ENCODE measurements at regions not wholly inside any gene's neighbourhood (a gene's known extent, or its start where the extent isn't known, plus 50 kb on each side); places are given as distances from the start of the nearest gene placed in this dataset.

DNA sequence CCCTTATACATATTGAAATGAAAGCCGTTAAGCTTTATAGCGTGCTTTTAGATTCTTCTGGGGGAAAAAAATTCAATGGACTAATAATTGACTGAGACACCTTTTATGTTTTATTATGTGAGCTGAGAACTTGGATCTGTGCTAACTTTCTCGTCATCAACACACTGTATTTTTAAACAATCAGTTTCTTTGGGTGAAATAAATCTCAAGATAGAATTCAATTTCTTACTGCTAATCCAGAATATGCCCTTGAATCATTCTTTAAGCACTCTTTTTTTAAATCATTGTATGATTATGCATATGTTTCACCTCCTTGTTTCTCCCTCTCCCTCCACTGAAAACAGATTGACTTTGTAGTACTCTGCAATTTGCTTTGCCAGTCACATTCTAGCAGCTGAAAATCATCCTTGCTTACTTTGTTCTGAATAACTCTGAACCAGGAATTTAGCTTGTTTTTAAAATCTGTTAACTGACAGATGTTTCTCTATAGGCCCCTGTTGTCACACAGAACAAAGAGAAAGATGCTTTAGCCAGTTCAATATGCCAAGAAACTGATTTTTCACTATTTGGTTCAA, 81.5 kb downstream of the SLIT2 start:
- no peaks in the 10 kb centered on the region for H3K4me1 Mint-ChIP-seq (ENCODE audit: low read depth)
- H3K27me3 Mint-ChIP-seq (ENCODE audit: low read depth): no peaks in the 10 kb centered on the region
- no peaks in the 10 kb centered on the region for H3K9me3 Mint-ChIP-seq
- no peak overlapping the region for H3K4me3 Mint-ChIP-seq
- no peak for ATAC-seq (replicated peaks in 1 of 2)
- H3K27ac Mint-ChIP-seq: no peak overlapping the region
- no peak for DNase-seq
- H3K36me3 Mint-ChIP-seq (ENCODE audit: insufficient read depth in 2 of 2): no peaks in the 10 kb centered on the region

DNA sequence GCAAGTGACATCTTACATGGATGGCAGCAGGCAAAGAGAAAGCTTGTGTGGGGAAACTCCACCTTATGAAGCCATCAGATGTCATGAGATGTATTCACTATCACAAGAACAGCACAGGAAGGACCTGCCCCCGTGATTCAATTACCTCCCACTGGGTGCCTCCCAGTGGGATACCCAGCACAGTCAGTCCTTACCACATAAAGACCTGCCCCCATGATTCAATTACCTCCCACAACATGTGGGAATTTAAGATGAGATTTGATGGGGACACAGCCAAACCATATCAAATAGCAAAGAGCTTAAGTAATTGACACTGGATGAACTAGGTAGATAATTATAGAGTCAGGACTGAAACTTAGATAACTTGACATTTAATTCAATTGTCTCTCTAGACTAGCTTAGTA, 85.6 kb downstream of the SLIT2 start:
- H3K4me1 Mint-ChIP-seq (ENCODE audit: low read depth): no peaks in the 10 kb centered on the region
- H3K27ac Mint-ChIP-seq: no peak overlapping the region
- H3K36me3 Mint-ChIP-seq (ENCODE audit: insufficient read depth in 2 of 2): no peaks in the 10 kb centered on the region
- H3K4me3 Mint-ChIP-seq: no peak overlapping the region
- no peaks in the 10 kb centered on the region for H3K9me3 Mint-ChIP-seq
- no peak for ATAC-seq (replicated peaks in 1 of 2)
- DNase-seq: no peak
- H3K27me3 Mint-ChIP-seq (ENCODE audit: low read depth): no peaks in the 10 kb centered on the region

DNA sequence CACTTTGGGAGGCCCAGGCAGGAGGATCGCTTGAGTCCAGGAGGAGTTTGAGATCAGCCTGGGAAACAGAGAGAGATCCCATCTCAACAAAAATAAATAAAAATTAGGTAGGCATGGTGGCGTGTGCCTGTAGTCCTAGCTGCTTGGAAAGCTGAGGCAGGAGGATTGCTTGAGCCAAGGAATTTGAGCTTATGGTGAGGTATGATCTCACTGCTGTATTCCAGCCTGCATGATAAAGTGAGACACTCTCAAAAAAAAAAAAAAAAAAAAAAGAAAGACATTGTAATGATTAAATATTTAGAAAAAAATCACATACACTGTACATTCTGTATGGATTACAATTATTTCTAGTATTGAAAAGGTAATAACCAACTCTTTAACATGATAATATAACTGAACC, 87.1 kb downstream of the SLIT2 start:
- ATAC-seq (replicated peaks in 1 of 2) (no peak), DNase-seq (no peak)
- H3K36me3 Mint-ChIP-seq (ENCODE audit: insufficient read depth in 2 of 2): no peaks in the 10 kb centered on the region
- no peaks in the 10 kb centered on the region for H3K27me3 Mint-ChIP-seq (ENCODE audit: low read depth)
- H3K27ac Mint-ChIP-seq: no peak overlapping the region
- no peaks in the 10 kb centered on the region for H3K4me1 Mint-ChIP-seq (ENCODE audit: low read depth)
- H3K4me3 Mint-ChIP-seq: no peak overlapping the region
- H3K9me3 Mint-ChIP-seq: peaks cover 0 to 5% of the 10 kb centered on the region in 2 donors

DNA sequence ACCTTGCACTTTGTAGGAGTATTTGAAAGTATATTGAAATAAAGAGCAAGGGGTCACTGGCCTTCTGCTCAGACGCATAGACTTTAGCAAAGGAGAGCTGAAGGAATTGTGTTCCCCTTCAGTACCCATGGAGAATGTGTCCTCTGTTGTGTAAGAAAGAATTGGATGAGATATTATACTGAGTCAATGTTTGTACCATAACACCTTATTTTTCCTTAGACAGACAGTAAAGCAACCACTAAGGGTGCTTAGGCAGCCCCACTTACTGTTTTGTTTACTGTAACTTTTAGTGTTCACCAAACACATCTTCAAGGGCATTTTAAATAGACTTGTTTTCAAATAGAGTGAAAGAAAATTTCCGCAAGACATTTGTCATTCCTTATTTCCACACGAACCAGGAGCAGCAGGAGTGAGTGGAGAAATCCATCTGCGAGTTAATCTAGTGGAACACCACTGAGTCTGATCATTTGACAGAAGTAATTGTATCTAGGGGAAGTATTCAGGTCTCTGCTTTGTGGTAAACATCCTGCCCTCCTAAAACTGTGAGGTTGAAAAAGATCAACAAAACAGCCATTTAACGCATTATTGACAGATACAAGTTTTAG, 89.5 kb downstream of the SLIT2 start:
- no peaks in the 10 kb centered on the region for H3K27me3 Mint-ChIP-seq (ENCODE audit: low read depth)
- no peak for ATAC-seq (replicated peaks in 1 of 2)
- no peak overlapping the region for H3K27ac Mint-ChIP-seq
- H3K4me1 Mint-ChIP-seq (ENCODE audit: low read depth): no peaks in the 10 kb centered on the region
- no peak overlapping the region for H3K4me3 Mint-ChIP-seq
- no peaks in the 10 kb centered on the region for H3K36me3 Mint-ChIP-seq (ENCODE audit: insufficient read depth in 2 of 2)
- H3K9me3 Mint-ChIP-seq: peaks cover 0 to 5% of the 10 kb centered on the region in 2 donors
- DNase-seq: no peak

DNA sequence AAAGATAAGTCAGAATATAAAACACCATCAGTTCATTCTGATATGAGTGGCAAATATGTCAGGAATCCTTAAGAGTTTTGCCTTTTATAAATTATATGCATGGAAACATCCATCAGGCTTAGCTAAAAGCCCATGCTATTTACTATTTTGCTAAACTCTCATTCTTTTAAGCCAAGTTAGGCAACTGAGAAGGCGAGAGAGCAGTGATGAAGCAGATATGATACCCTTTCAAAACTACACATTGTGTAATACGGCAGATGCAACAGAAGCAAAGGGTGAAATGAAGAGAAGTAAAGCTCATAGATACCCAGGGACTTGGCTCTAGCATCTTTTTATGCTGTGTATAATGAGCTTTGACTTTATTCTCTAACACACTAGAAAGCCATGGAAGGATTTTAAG, 95.8 kb downstream of the SLIT2 start:
- no peaks in the 10 kb centered on the region for H3K36me3 Mint-ChIP-seq (ENCODE audit: insufficient read depth in 2 of 2)
- H3K27me3 Mint-ChIP-seq (ENCODE audit: low read depth): no peaks in the 10 kb centered on the region
- peaks cover 2 to 5% of the 10 kb centered on the region in 2 donors for H3K9me3 Mint-ChIP-seq
- DNase-seq: no peak
- no peaks in the 10 kb centered on the region for H3K4me1 Mint-ChIP-seq (ENCODE audit: low read depth)
- no peak overlapping the region for H3K27ac Mint-ChIP-seq
- no peak for ATAC-seq (replicated peaks in 1 of 2)
- no peak overlapping the region for H3K4me3 Mint-ChIP-seq

DNA sequence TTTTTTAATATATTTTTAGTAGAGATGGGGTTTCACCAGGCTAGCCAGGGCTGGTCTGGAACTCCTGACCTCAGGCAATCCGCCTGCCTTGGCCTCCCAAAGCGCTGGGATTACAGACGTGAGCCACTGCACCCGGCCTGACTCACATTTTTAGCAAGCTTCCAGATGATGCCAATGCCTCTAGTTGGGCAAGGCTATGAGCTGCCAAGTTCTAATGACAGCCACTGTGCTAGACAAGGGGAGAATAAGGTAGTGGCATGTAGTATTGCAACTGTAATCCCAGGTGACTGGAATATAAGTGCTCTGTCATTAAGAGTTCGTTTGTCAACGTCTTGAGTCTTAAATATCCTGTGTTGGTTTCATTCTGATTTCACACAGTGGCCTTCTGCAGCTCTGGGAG, 96.7 kb downstream of the SLIT2 start:
- Mint-ChIP-seq H3K36me3 (ENCODE audit: insufficient read depth in 2 of 2) (no peaks in the 10 kb centered on the region), H3K9me3 (peaks cover 0 to 2% of the 10 kb centered on the region in 2 donors)

DNA sequence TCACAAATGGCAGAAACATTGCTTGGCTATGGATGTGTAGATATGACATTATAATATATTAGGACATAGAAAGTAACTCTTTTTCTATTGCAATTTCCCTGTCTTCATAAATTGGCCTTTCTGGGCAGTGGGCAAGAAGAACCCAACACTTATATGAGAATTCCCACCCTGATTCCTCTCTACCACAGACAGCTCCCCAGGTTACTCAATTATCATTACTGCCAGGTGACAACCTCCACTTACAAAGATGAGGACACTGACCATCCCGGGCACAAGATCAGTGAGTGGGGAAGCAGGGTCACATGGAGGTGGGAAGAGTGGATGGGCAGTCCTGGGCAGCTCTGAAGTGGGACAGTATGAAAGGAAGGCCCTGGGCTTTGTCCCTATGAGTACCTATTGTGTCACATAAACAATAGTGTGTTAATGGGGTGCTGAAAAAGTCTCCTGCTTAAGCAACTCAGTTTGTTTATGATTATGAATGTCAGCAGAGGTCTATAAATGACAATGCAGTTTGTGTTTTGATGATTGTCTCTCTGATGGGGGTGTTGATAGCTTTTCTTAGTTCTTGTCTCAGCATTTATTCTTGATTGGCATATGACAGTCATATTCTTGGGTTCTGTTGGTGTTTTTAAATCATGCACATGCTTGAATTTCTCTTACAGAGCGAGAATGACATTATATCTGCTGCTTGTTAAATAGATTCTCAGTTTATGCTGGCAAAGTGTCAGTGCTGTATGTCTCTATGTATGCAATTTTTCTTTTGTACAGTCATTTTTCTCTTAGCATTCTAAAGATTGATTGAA, 99.9 kb downstream of the SLIT2 start:
- Mint-ChIP-seq H3K27ac (no peak overlapping the region), H3K27me3 (ENCODE audit: low read depth) (no peaks in the 10 kb centered on the region), H3K9me3 (peaks cover 0 to 2% of the 10 kb centered on the region in 2 donors), H3K4me3 (no peak overlapping the region), H3K4me1 (ENCODE audit: low read depth) (no peaks in the 10 kb centered on the region), H3K36me3 (ENCODE audit: insufficient read depth in 2 of 2) (no peaks in the 10 kb centered on the region)
- DNase-seq: no peak
- no peak for ATAC-seq (replicated peaks in 1 of 2)

More for the DNA sequence above, 96.7 kb downstream of the SLIT2 start:
- Mint-ChIP-seq H3K4me3 (no peak overlapping the region), H3K4me1 (ENCODE audit: low read depth) (no peaks in the 10 kb centered on the region), H3K27ac (no peak overlapping the region), H3K27me3 (ENCODE audit: low read depth) (no peaks in the 10 kb centered on the region)
- ATAC-seq (replicated peaks in 1 of 2) (no peak), DNase-seq (no peak)

DNA sequence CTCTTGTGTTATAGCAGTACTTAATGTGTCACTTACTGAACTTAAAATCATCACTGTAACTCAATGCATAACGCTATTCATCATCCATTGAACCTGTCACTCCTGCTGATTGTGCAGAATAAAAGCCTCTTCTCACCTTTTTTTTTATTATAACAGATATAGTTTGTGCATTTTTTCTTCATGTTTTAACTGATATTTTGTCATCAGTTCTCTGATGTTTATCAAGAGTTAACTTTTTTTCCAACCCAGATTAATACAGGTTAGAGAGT, 100.4 kb downstream of the SLIT2 start:
- Mint-ChIP-seq H3K27ac (no peak overlapping the region), H3K4me3 (no peak overlapping the region), H3K36me3 (ENCODE audit: insufficient read depth in 2 of 2) (no peaks in the 10 kb centered on the region), H3K9me3 (peaks cover 0 to 2% of the 10 kb centered on the region in 2 donors), H3K27me3 (ENCODE audit: low read depth) (no peaks in the 10 kb centered on the region), H3K4me1 (ENCODE audit: low read depth) (no peaks in the 10 kb centered on the region)
- DNase-seq (no peak), ATAC-seq (replicated peaks in 1 of 2) (no peak)

DNA sequence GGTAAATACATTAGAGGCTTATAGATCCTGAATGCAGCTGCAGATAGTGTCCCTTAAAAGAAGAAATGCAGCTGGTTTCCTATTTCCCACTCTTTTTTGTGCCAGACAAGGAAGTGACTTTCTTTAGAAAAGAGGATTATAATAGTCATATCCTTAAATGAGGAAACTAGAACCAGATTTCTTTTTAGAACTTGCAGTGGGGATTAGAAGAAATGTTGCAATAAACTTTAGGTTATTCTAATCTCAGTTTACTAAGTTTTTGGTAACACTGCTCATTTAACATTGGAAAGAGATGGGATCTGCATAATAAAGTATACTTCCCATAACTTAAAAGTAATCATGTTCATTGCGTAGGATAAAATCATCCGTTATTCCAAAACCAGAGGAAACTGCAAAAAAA, 101.9 kb downstream of the SLIT2 start:
- Mint-ChIP-seq H3K27ac (no peak overlapping the region), H3K9me3 (peaks cover 0 to 2% of the 10 kb centered on the region in 2 donors), H3K27me3 (ENCODE audit: low read depth) (no peaks in the 10 kb centered on the region), H3K4me1 (ENCODE audit: low read depth) (no peaks in the 10 kb centered on the region), H3K36me3 (ENCODE audit: insufficient read depth in 2 of 2) (no peaks in the 10 kb centered on the region), H3K4me3 (no peak overlapping the region)
- ATAC-seq (replicated peaks in 1 of 2) (no peak), DNase-seq (no peak)

DNA sequence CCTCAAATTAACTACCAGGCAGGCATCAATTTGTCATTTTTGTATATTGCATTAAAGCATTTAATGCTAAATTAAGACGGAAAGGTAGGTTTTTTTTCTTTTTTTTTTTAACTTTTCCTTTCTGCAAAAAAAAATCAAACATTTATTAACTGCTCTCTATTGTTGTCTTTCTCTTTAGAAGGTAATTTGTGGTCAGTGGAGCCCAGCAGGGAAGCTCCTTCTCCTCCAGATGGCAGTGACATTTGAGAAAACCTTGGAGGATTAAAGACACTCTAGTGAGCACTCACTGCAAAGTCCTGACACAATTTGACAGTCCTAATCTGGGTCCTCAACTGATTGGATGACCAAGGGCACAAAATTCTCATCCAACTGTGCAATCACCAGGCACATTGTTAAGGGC, 102.4 kb downstream of the SLIT2 start:
- DNase-seq (no peak), ATAC-seq (replicated peaks in 1 of 2) (no peak)
- Mint-ChIP-seq H3K36me3 (ENCODE audit: insufficient read depth in 2 of 2) (no peaks in the 10 kb centered on the region), H3K27ac (no peak overlapping the region), H3K4me3 (no peak overlapping the region), H3K9me3 (no peaks in the 10 kb centered on the region), H3K27me3 (ENCODE audit: low read depth) (no peaks in the 10 kb centered on the region), H3K4me1 (ENCODE audit: low read depth) (no peaks in the 10 kb centered on the region)

DNA sequence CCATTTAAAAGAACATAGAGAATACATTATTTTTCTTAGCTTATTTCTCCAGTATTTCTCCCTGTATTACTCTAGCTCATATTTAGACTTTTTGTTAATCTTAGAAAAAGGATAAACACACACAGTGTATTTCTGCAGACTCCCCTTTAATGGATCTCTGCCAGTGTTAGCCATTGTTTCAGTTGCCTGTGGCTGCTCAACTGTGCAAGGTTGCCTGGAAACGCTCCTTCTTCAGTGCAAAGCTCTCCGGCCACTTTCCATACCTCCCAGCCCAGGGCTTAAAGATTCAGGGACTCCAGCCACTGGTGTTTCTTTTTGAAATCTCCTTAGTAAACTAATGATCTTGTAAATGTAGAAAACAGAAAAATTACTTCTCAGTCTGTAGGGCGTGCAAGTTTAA, 104.9 kb downstream of the SLIT2 start:
- Mint-ChIP-seq H3K9me3 (peaks cover 0 to 5% of the 10 kb centered on the region in 2 donors), H3K27ac (no peak overlapping the region), H3K4me3 (no peak overlapping the region), H3K4me1 (ENCODE audit: low read depth) (no peaks in the 10 kb centered on the region), H3K27me3 (ENCODE audit: low read depth) (no peaks in the 10 kb centered on the region), H3K36me3 (ENCODE audit: insufficient read depth in 2 of 2) (no peaks in the 10 kb centered on the region)
- DNase-seq (no peak), ATAC-seq (replicated peaks in 1 of 2) (no peak)

DNA sequence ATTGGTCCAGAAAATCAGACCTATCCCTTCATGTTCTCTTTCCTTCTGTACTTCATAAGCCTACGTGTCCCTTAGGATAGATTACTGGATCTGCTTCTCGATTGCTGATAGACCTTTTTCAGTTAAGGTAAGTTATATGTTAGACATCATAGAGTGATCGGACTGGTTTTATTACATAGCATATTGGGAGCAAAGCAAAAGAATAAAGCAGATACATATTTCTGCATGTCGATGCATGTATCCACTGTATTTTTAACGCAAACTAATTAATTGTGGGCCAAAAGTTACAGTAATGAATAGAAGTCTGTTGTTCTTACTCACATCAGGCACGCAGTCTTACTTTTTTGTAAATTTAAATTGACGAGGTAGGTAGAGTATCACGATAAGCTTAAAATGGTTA, 106.4 kb downstream of the SLIT2 start:
- H3K36me3 Mint-ChIP-seq (ENCODE audit: insufficient read depth in 2 of 2): no peaks in the 10 kb centered on the region
- peaks cover 0 to 5% of the 10 kb centered on the region in 2 donors for H3K9me3 Mint-ChIP-seq
- no peak overlapping the region for H3K27ac Mint-ChIP-seq
- H3K4me3 Mint-ChIP-seq: no peak overlapping the region
- ATAC-seq (replicated peaks in 1 of 2) (no peak), DNase-seq (no peak)
- no peaks in the 10 kb centered on the region for H3K27me3 Mint-ChIP-seq (ENCODE audit: low read depth)
- no peaks in the 10 kb centered on the region for H3K4me1 Mint-ChIP-seq (ENCODE audit: low read depth)

DNA sequence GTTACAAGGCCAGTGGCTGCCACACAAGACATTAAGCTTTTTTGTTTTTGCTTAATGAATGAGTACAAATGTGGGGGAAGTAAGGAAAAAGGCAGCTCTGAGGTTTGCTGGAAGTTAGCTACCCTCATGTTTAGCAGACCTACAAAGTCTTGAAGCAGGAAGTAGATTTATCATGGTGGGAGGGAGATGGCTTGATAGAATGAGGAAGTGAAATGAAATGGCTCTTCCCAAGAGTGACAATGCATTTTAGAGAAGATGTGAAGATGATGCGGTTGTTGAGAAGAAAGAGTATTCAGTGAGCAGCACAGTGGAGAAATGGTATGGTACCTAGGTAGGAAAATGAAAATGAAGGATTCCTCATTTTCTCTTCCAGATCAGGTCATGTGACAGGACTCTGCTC, 108.0 kb downstream of the SLIT2 start:
- no peak overlapping the region for H3K4me3 Mint-ChIP-seq
- H3K4me1 Mint-ChIP-seq (ENCODE audit: low read depth): no peaks in the 10 kb centered on the region
- H3K9me3 Mint-ChIP-seq: peaks cover 0 to 5% of the 10 kb centered on the region in 2 donors
- ATAC-seq (replicated peaks in 1 of 2) (no peak), DNase-seq (no peak)
- no peak overlapping the region for H3K27ac Mint-ChIP-seq
- no peaks in the 10 kb centered on the region for H3K36me3 Mint-ChIP-seq (ENCODE audit: insufficient read depth in 2 of 2)
- no peaks in the 10 kb centered on the region for H3K27me3 Mint-ChIP-seq (ENCODE audit: low read depth)

DNA sequence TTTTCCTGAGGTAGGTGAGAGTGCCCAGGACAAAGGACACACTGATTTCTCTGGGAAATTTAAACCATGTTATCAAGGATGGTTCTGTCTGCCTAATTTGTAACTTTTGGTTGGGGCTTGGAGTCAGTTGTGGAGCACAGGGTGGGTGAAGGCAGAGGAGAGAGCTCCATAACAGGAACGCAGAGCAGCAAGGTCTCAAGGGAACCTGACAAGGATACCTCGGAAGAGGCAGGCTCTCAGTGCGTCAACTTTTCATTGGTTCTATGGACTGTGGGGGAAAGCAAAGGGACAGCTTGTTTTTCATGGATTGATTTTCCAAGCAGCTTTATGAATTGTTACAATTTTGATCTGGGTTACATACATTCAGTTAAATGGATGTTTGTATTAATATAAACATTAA, 110.4 kb downstream of the SLIT2 start:
- no peaks in the 10 kb centered on the region for H3K27me3 Mint-ChIP-seq (ENCODE audit: low read depth)
- H3K4me1 Mint-ChIP-seq (ENCODE audit: low read depth): no peaks in the 10 kb centered on the region
- no peak overlapping the region for H3K4me3 Mint-ChIP-seq
- DNase-seq: no peak
- ATAC-seq (replicated peaks in 1 of 2): no peak
- H3K36me3 Mint-ChIP-seq (ENCODE audit: insufficient read depth in 2 of 2): no peaks in the 10 kb centered on the region
- no peak overlapping the region for H3K27ac Mint-ChIP-seq
- peaks cover 0 to 6% of the 10 kb centered on the region in 2 donors for H3K9me3 Mint-ChIP-seq

All from activated T-cell treated with anti-CD3 and anti-CD28 coated beads, Interleukin-2, amount 50 U/mL, for 72 hours (primary cell).